PC-9 (cell line): ENCODE measurements at regions not wholly inside any gene's neighbourhood (a gene's known extent, or its start where the extent isn't known, plus 50 kb on each side); places are given as distances from the start of the nearest gene placed in this dataset.

Source experiments
- BruUV-seq: library from RNA; stranded (reverse); fragments of 400-500 nt; replicated peaks from 2 replicates; lab custom pipeline; 2021; lab: Mats Ljungman, UMichigan
- CTCF ChIA-PET: fragments of 300-600 bp; sonication (Branson Sonifier 250); formaldehyde crosslinking; loops from one replicate; lab custom pipeline; 2022; ENCODE audit warnings: antibody characterized with exemption; lab: Charles Lee
- POLR2A ChIA-PET: fragments of 300-600 bp; sonication (Branson Sonifier 250); formaldehyde crosslinking; loops from one replicate; lab custom pipeline; 2022; ENCODE audit warnings: antibody characterized with exemption; ENCODE audit not compliant: unreplicated experiment; lab: Charles Lee
- DNase-seq, 2 experiments: peaks; one replicate each; pipeline versions ENCODE4 v3.0.0 to v3.0.0-alpha.2; 2015 to 2022; ENCODE audit warnings: mixed read lengths in 1 of 2
- H2AFZ ChIP-seq: fragments of 200-600 bp; sonication (generic); 2 replicates; pipeline ENCODE4 v1.8.1; 2017; ENCODE audit warnings: antibody characterized with exemption
- H3F3A ChIP-seq: fragments of 200-600 bp; sonication (generic); 2 replicates; pipeline ENCODE4 v1.8.1; 2017; ENCODE audit warnings: antibody characterized with exemption, mild to moderate bottlenecking, low read depth; ENCODE audit not compliant: insufficient read depth
- H3K27ac ChIP-seq: fragments of 200-600 bp; sonication (generic); 2 replicates; pipeline ENCODE4 v1.6.1; 2016; ENCODE audit warnings: mixed run types
- H3K27me3 ChIP-seq: fragments of 200-600 bp; sonication (generic); 2 replicates; pipeline ENCODE4 v1.6.1; 2016; ENCODE audit warnings: low read depth, mixed run types; ENCODE audit not compliant: insufficient read depth
- H3K36me3 ChIP-seq: fragments of 200-600 bp; sonication (generic); 2 replicates; pipeline ENCODE4 v1.6.1; 2016; ENCODE audit warnings: low read depth, mixed run types
- H3K4me1 ChIP-seq: fragments of 200-600 bp; sonication (generic); replicated peaks from 2 replicates; pipeline ENCODE4 v1.6.1; 2016; ENCODE audit warnings: mixed run types; ENCODE audit not compliant: insufficient read depth
- H3K4me2 ChIP-seq: fragments of 200-600 bp; sonication (generic); 2 replicates; pipeline ENCODE4 v1.6.1; 2017; ENCODE audit warnings: mixed run types
- H3K4me3 ChIP-seq: fragments of 200-600 bp; sonication (generic); 2 replicates; pipeline ENCODE4 v1.6.1; 2016; ENCODE audit warnings: mixed run types
- H3K79me2 ChIP-seq: fragments of 200-600 bp; sonication (generic); 2 replicates; pipeline ENCODE4 v1.6.1; 2017; ENCODE audit warnings: low read depth, mixed run types
- H3K9me2 ChIP-seq: fragments of 200-600 bp; sonication (generic); 2 replicates; pipeline ENCODE4 v1.8.1; 2017; ENCODE audit warnings: mild to moderate bottlenecking; ENCODE audit not compliant: insufficient read depth
- H3K9me3 ChIP-seq: fragments of 200-600 bp; sonication (generic); 2 replicates; pipeline ENCODE4 v1.8.1; 2016; ENCODE audit warnings: low read depth; ENCODE audit not compliant: insufficient read depth
- H4K20me1 ChIP-seq: fragments of 200-600 bp; sonication (generic); 2 replicates; pipeline ENCODE4 v1.8.1; 2017; ENCODE audit not compliant: insufficient read depth
- CTCF ChIP-seq: fragments of 200-600 bp; sonication (generic); conservative IDR thresholded peaks from 2 replicates; pipeline ENCODE4 v1.6.1; 2017; ENCODE audit warnings: mixed run types, antibody characterized with exemption, mild to moderate bottlenecking, moderate library complexity
- EZH2 ChIP-seq: fragments of 200-600 bp; sonication (generic); IDR thresholded peaks from 2 replicates; pipeline ENCODE4 v1.8.0; 2017; ENCODE audit warnings: antibody characterized with exemption, low read depth
- intact Hi-C: fragments of 100-400 bp; cut with micrococcal nuclease; formaldehyde crosslinking; loops from one replicate; pipeline ENCODE4 v1.10.0; 2022; ENCODE audit not compliant: unreplicated experiment

GRCh38 chr5:52255308-52255707 lies 532.4 kb upstream of the ITGA1 start:
- no peaks in the 10 kb centered on the region for H3K36me3 ChIP-seq

GRCh38 chr5:52262844-52263243 lies 524.9 kb upstream of the ITGA1 start:
- Histone ChIP-seq H3K36me3 (no peaks in the 10 kb centered on the region), H3K4me3 (no peak overlapping the region), H3K27me3 (no peaks in the 10 kb centered on the region), H3K9me2 (no peaks in the 10 kb centered on the region), H3K4me1 (no peaks in the 10 kb centered on the region), H3K79me2 (no peaks in the 10 kb centered on the region), H3K4me2 (no peak overlapping the region), H4K20me1 (no peaks in the 10 kb centered on the region), H3K9me3 (no peaks in the 10 kb centered on the region), H3K27ac (no peak overlapping the region), H2AFZ (no peak overlapping the region), H3F3A (no peaks in the 10 kb centered on the region)
- no peak for DNase-seq
- BruUV-seq, result no TSS peak
- ChIA-PET CTCF (no interaction called here), POLR2A (no interaction called here)
- intact Hi-C loops, result no loop called here
- no peak for TF ChIP-seq EZH2
- no peak for TF ChIP-seq CTCF

More at GRCh38 chr5:52255308-52255707, 532.4 kb upstream of the ITGA1 start:
- intact Hi-C loops, result no loop called here
- ChIA-PET POLR2A (no interaction called here), CTCF (no interaction called here)
- H3K79me2 ChIP-seq, result no peaks in the 10 kb centered on the region
- H3K9me2 ChIP-seq, result no peaks in the 10 kb centered on the region
- TF ChIP-seq CTCF, result no peak
- no peak for TF ChIP-seq EZH2
- no peaks in the 10 kb centered on the region for H3K4me1 ChIP-seq
- no TSS peak for BruUV-seq
- H3F3A ChIP-seq, result no peaks in the 10 kb centered on the region
- no peak overlapping the region for H3K4me2 ChIP-seq
- DNase-seq, result no peak
- H3K27me3 ChIP-seq, result no peaks in the 10 kb centered on the region
- no peaks in the 10 kb centered on the region for H4K20me1 ChIP-seq
- H3K4me3 ChIP-seq, result no peak overlapping the region
- no peaks in the 10 kb centered on the region for H3K9me3 ChIP-seq
- H2AFZ ChIP-seq, result no peak overlapping the region
- no peak overlapping the region for H3K27ac ChIP-seq

- H4K20me1 ChIP-seq, result no peaks in the 10 kb centered on the region
- TF ChIP-seq EZH2, result no peak
- TF ChIP-seq CTCF, result no peak
- no peaks in the 10 kb centered on the region for H3F3A ChIP-seq
- no peak overlapping the region for H3K27ac ChIP-seq
- ChIA-PET POLR2A (no interaction called here), CTCF (no interaction called here)
- no peaks in the 10 kb centered on the region for H3K79me2 ChIP-seq
- 0 out of 2 replicates have a peak overlapping the region, but pooled peaks have one; percentile 11 for H3K4me2 ChIP-seq
- no peaks in the 10 kb centered on the region for H3K9me3 ChIP-seq
- H3K9me2 ChIP-seq, result no peaks in the 10 kb centered on the region
- H3K4me1 ChIP-seq, result no peaks in the 10 kb centered on the region
- H3K27me3 ChIP-seq, result no peaks in the 10 kb centered on the region
- intact Hi-C loops, result no loop called here
- no peak for DNase-seq
- H3K4me3 ChIP-seq, result no peak overlapping the region
- no peak overlapping the region for H2AFZ ChIP-seq
- H3K36me3 ChIP-seq, result no peaks in the 10 kb centered on the region
- BruUV-seq, result no TSS peak
Observed at GRCh38 chr5:52269401-52269800, 518.3 kb upstream of the ITGA1 start.
